OCI-LY1 (cell line): ENCODE measurements at regions not wholly inside any gene's neighbourhood (a gene's known extent, or its start where the extent isn't known, plus 50 kb on each side); places are given as distances from the start of the nearest gene placed in this dataset.

Source experiments
- EZH2 ChIP-seq: fragments of 200-600 bp; sonication (generic), shearing (Covaris generic); IDR thresholded peaks from 2 replicates; pipeline ENCODE4 v1.8.0; 2017; ENCODE audit warnings: borderline replicate concordance, mixed run types, mild to moderate bottlenecking, antibody characterized with exemption, low read length, moderate library complexity, mixed read lengths
- TF ChIP-seq, protein P1 (sequence below): fragments of 200-600 bp; sonication (generic), shearing (Covaris generic); IDR thresholded peaks from 2 replicates; pipeline ENCODE4 v1.5.1; 2017; ENCODE audit warnings: mild to moderate bottlenecking, antibody characterized with exemption, low read length, moderate library complexity, mixed read lengths

DNA sequence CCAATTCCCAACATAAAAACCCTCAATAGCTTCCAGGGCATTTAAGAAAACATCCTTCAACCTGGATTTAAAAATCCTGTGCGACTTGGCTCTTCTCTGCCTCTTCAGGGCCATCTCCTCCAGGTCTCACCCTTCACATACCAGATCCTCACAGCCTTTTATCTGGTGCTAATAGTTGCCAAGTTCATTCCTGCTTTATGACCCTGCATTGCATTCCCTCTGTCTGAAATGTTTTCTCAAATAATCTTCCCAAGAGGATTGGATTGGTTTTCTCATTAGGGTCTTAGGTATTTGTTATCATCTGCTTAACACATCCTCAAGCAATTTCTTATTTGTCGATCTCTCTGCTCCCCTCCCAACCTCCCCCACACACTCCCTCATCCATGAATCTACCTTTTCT lies 832.0 kb downstream of the GALC start:
- TF ChIP-seq EZH2: no peak
- TF ChIP-seq, protein P1, sequence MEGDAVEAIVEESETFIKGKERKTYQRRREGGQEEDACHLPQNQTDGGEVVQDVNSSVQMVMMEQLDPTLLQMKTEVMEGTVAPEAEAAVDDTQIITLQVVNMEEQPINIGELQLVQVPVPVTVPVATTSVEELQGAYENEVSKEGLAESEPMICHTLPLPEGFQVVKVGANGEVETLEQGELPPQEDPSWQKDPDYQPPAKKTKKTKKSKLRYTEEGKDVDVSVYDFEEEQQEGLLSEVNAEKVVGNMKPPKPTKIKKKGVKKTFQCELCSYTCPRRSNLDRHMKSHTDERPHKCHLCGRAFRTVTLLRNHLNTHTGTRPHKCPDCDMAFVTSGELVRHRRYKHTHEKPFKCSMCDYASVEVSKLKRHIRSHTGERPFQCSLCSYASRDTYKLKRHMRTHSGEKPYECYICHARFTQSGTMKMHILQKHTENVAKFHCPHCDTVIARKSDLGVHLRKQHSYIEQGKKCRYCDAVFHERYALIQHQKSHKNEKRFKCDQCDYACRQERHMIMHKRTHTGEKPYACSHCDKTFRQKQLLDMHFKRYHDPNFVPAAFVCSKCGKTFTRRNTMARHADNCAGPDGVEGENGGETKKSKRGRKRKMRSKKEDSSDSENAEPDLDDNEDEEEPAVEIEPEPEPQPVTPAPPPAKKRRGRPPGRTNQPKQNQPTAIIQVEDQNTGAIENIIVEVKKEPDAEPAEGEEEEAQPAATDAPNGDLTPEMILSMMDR: no peak
